GM18499 (cell line): ENCODE measurements at regions not wholly inside any gene's neighbourhood (a gene's known extent, or its start where the extent isn't known, plus 50 kb on each side); places are given as distances from the start of the nearest gene placed in this dataset.

Experiments
- ATAC-seq: cut with Tn5 transposase; IDR thresholded peaks from one replicate; pipeline ENCODE4 v1.9.1; 2021; ENCODE audit warnings: moderate number of reproducible peaks; ENCODE audit not compliant: insufficient read depth, unreplicated experiment

- ATAC-seq = no peak
These were observed 669.9 kb upstream of the PKN2 start for GRCh38 chr1:88014131-88014530.

- no peak for ATAC-seq
These were observed 667.1 kb upstream of the PKN2 start for GRCh38 chr1:88016947-88017346.

- no peak for ATAC-seq
These were observed 662.5 kb upstream of the PKN2 start for GRCh38 chr1:88021529-88021928.

GRCh38 chr1:88022516-88022915 lies 661.6 kb upstream of the PKN2 start:
- ATAC-seq = no peak

- ATAC-seq = no peak
These were observed 654.9 kb upstream of the PKN2 start for GRCh38 chr1:88029142-88029541.

GRCh38 chr1:88029899-88030298 lies 654.2 kb upstream of the PKN2 start:
- ATAC-seq = no peak

- no peak for ATAC-seq
These were observed 648.5 kb upstream of the PKN2 start for GRCh38 chr1:88035578-88035977.

GRCh38 chr1:88036345-88037014 lies 647.6 kb upstream of the PKN2 start:
- no peak for ATAC-seq

GRCh38 chr1:88039240-88039639 lies 644.8 kb upstream of the PKN2 start:
- no peak for ATAC-seq

GRCh38 chr1:88043834-88044233 lies 640.2 kb upstream of the PKN2 start:
- no peak for ATAC-seq

- ATAC-seq = no peak
These were observed 631.9 kb upstream of the PKN2 start for GRCh38 chr1:88052167-88052566.

- no peak for ATAC-seq
These were observed 631.0 kb upstream of the PKN2 start for GRCh38 chr1:88053065-88053464.

- ATAC-seq = no peak
These were observed 627.2 kb upstream of the PKN2 start for GRCh38 chr1:88056881-88057280.

GRCh38 chr1:88058205-88058604 lies 625.9 kb upstream of the PKN2 start:
- no peak for ATAC-seq

GRCh38 chr1:88060112-88060673 lies 623.9 kb upstream of the PKN2 start:
- no peak for ATAC-seq

GRCh38 chr1:88060750-88061491 lies 623.2 kb upstream of the PKN2 start:
- ATAC-seq = no peak

GRCh38 chr1:88061492-88062177 lies 622.4 kb upstream of the PKN2 start:
- no peak for ATAC-seq

- no peak for ATAC-seq
These were observed 621.4 kb upstream of the PKN2 start for GRCh38 chr1:88062650-88063153.

- ATAC-seq = no peak
These were observed 620.5 kb upstream of the PKN2 start for GRCh38 chr1:88063605-88064004.

- ATAC-seq = no peak
These were observed 615.6 kb upstream of the PKN2 start for GRCh38 chr1:88068407-88068960.

GRCh38 chr1:88070956-88071355 lies 613.1 kb upstream of the PKN2 start:
- no peak for ATAC-seq
